DOHH2 (cell line): ENCODE measurements at regions not wholly inside any gene's neighbourhood (a gene's known extent, or its start where the extent isn't known, plus 50 kb on each side); places are given as distances from the start of the nearest gene placed in this dataset.

ENCODE experiments used
- H3F3A ChIP-seq: fragments of 200-600 bp; sonication (generic), shearing (Covaris generic); 2 replicates; pipeline ENCODE4 v1.6.0; 2016; ENCODE audit warnings: antibody characterized with exemption, mild to moderate bottlenecking; ENCODE audit not compliant: control insufficient read depth, insufficient read depth
- H3K27ac ChIP-seq: fragments of 200-600 bp; sonication (generic); 2 replicates; pipeline ENCODE4 v1.5.1; 2014; ENCODE audit warnings: low read depth, mild to moderate bottlenecking, low read length, moderate library complexity
- H3K27me3 ChIP-seq: fragments of 200-600 bp; sonication (generic); 2 replicates; pipeline ENCODE4 v1.6.1; 2014; ENCODE audit warnings: mild to moderate bottlenecking, low read length, mixed read lengths; ENCODE audit not compliant: control insufficient read depth
- H3K36me3 ChIP-seq: fragments of 200-600 bp; sonication (generic); 2 replicates; pipeline ENCODE4 v1.6.1; 2014; ENCODE audit warnings: mild to moderate bottlenecking, low read length, moderate library complexity, mixed read lengths; ENCODE audit not compliant: control insufficient read depth
- H3K4me1 ChIP-seq: fragments of 200-600 bp; sonication (generic); 2 replicates; pipeline ENCODE4 v1.6.1; 2014; ENCODE audit warnings: mild to moderate bottlenecking, low read length, mixed read lengths; ENCODE audit not compliant: control insufficient read depth
- H3K4me2 ChIP-seq: fragments of 200-600 bp; sonication (generic); 2 replicates; pipeline ENCODE4 v1.6.0; 2014; ENCODE audit warnings: mild to moderate bottlenecking, low read length, moderate library complexity
- H3K4me3 ChIP-seq: fragments of 200-600 bp; sonication (generic); 2 replicates; pipeline ENCODE4 v1.5.1; 2014; ENCODE audit warnings: mild to moderate bottlenecking, low read length, mixed read lengths
- H3K79me2 ChIP-seq: fragments of 200-600 bp; sonication (generic); 2 replicates; pipeline ENCODE4 v1.6.1; 2014; ENCODE audit warnings: mild to moderate bottlenecking, low read length, mixed read lengths; ENCODE audit not compliant: control insufficient read depth
- H3K9me2 ChIP-seq: fragments of 200-600 bp; sonication (generic); replicated peaks from 2 replicates; pipeline ENCODE4 v1.6.1; 2014; ENCODE audit warnings: mild to moderate bottlenecking, low read length, mixed read lengths; ENCODE audit not compliant: control insufficient read depth
- H3K9me3 ChIP-seq: fragments of 200-600 bp; sonication (generic); 2 replicates; pipeline ENCODE4 v1.6.1; 2014; ENCODE audit warnings: antibody characterized with exemption, low read length, mixed read lengths; ENCODE audit not compliant: control insufficient read depth, insufficient read depth
- H4K20me1 ChIP-seq: fragments of 200-600 bp; sonication (generic); 2 replicates; pipeline ENCODE4 v1.6.0; 2014; ENCODE audit warnings: low read depth, mild to moderate bottlenecking, antibody characterized with exemption, low read length, moderate library complexity; ENCODE audit not compliant: control insufficient read depth, insufficient read depth
- EZH2phosphoT487 ChIP-seq: fragments of 200-600 bp; sonication (generic); IDR thresholded peaks from 2 replicates; pipeline ENCODE4 v1.6.1; 2017; ENCODE audit warnings: borderline replicate concordance, mild to moderate bottlenecking, antibody characterized with exemption, low read length, moderate library complexity, mixed read lengths
- TF ChIP-seq, protein P1 (sequence below): fragments of 200-600 bp; sonication (generic); IDR thresholded peaks from one replicate; pipeline ENCODE4 v1.5.1; 2014; ENCODE audit warnings: antibody characterized with exemption, mild to moderate bottlenecking, low read depth, low read length; ENCODE audit not compliant: poor library complexity, severe bottlenecking

DNA sequence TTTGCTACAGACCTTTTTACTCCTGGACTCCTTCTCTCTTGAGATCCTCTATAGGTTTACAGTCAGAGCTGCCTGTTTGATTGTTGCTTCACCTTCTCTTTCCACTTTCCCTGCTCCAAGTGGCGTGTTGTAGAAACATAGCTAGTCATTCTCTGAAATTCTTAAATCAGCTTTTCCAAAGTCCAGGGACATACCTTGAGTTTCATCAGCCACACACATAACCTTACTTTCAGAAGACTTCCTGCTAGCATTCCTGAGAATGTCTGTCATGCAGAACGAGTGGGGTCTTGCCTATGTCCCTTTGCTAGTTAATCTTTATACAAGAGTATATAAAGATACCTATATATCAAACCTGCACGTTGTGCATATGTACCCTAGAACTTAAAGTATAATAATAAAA lies 230.3 kb upstream of the ZNF462 start:
- Histone ChIP-seq H3K27ac (no peak overlapping the region), H3K4me1 (no peaks in the 10 kb centered on the region), H3K36me3 (no peaks in the 10 kb centered on the region), H3K9me2 (no peaks in the 10 kb centered on the region), H3K9me3 (no peaks in the 10 kb centered on the region), H3K27me3 (no peaks in the 10 kb centered on the region), H3K4me3 (no peak overlapping the region), H4K20me1 (no peaks in the 10 kb centered on the region), H3F3A (no peaks in the 10 kb centered on the region), H3K79me2 (no peaks in the 10 kb centered on the region), H3K4me2 (no peak overlapping the region)
- TF ChIP-seq EZH2phosphoT487, result no peak
- TF ChIP-seq, protein P1, sequence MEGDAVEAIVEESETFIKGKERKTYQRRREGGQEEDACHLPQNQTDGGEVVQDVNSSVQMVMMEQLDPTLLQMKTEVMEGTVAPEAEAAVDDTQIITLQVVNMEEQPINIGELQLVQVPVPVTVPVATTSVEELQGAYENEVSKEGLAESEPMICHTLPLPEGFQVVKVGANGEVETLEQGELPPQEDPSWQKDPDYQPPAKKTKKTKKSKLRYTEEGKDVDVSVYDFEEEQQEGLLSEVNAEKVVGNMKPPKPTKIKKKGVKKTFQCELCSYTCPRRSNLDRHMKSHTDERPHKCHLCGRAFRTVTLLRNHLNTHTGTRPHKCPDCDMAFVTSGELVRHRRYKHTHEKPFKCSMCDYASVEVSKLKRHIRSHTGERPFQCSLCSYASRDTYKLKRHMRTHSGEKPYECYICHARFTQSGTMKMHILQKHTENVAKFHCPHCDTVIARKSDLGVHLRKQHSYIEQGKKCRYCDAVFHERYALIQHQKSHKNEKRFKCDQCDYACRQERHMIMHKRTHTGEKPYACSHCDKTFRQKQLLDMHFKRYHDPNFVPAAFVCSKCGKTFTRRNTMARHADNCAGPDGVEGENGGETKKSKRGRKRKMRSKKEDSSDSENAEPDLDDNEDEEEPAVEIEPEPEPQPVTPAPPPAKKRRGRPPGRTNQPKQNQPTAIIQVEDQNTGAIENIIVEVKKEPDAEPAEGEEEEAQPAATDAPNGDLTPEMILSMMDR, result no peak

DNA sequence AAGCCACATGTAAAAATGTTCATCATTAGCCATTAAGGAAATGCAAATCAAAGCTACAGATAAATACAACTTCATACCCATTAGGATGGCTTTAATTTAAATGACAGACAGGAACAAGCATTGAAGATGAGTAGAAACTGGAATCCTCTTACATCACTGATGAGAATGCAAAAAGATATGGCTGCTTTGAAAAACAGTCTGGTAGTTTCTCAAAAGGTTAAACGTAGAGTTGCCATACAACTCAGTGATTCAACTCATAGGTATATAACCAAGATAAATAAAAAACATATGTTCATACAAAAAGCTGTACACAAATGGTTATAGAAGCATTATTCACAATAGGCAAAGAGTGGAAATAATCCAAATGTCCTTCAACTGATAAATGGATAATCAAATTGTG lies 228.8 kb upstream of the ZNF462 start:
- Histone ChIP-seq H3K27me3 (no peaks in the 10 kb centered on the region), H3K36me3 (no peaks in the 10 kb centered on the region), H3K79me2 (no peaks in the 10 kb centered on the region), H3K9me3 (no peaks in the 10 kb centered on the region), H3K9me2 (no peaks in the 10 kb centered on the region), H3K4me1 (no peaks in the 10 kb centered on the region), H4K20me1 (no peaks in the 10 kb centered on the region), H3F3A (no peaks in the 10 kb centered on the region), H3K4me3 (no peak overlapping the region), H3K27ac (no peak overlapping the region), H3K4me2 (no peak overlapping the region)
- TF ChIP-seq, protein P1, result no peak
- no peak for TF ChIP-seq EZH2phosphoT487

DNA sequence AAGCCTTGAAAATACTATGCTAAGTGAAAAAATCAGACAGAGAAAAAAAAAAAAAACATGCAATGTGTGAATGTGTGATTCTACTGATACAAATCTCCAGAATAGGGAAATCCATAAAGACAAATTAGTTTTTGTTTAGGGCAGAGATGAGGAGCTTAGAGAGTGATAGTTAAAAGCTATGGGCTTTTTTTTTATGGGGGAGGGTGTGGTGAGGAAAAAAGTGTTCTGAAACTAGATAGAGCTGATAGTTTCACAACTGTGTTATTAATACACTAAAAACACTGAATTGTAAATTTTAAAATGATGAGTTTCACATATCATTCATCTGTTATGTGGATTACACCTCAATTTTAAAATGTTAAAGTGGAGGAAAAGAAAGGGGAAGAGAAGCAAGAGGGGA lies 228.3 kb upstream of the ZNF462 start:
- H3K9me3 ChIP-seq, result no peaks in the 10 kb centered on the region
- no peaks in the 10 kb centered on the region for H4K20me1 ChIP-seq
- H3K9me2 ChIP-seq, result no peaks in the 10 kb centered on the region
- no peaks in the 10 kb centered on the region for H3K27me3 ChIP-seq
- no peak overlapping the region for H3K4me2 ChIP-seq
- no peak overlapping the region for H3K4me3 ChIP-seq
- TF ChIP-seq EZH2phosphoT487, result no peak
- TF ChIP-seq, protein P1, result no peak
- no peaks in the 10 kb centered on the region for H3F3A ChIP-seq
- H3K36me3 ChIP-seq, result no peaks in the 10 kb centered on the region
- H3K4me1 ChIP-seq, result no peaks in the 10 kb centered on the region
- no peak overlapping the region for H3K27ac ChIP-seq
- H3K79me2 ChIP-seq, result no peaks in the 10 kb centered on the region

DNA sequence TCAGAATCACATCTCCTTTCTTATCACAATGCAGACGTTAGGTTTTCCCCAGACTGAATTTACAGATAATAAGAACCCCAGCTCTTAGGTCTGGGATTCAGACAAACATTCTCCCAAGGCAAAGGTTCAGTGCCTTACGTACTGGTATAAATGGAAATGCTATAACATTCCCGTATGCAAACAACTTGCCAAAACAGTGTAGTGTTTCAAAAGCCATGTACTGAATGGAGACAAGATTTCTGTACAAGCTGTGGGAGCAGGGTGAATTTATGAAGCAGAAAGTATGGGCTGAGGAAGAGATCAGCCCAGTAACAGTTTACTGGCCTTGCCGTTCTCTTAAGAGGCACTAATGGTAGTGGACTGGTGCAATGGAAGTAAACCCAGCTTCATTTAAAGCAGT lies 225.5 kb upstream of the ZNF462 start:
- Histone ChIP-seq H3K4me2 (no peak overlapping the region), H3K4me1 (no peaks in the 10 kb centered on the region), H3F3A (no peaks in the 10 kb centered on the region), H3K79me2 (no peaks in the 10 kb centered on the region), H3K4me3 (no peak overlapping the region), H3K9me3 (no peaks in the 10 kb centered on the region), H4K20me1 (no peaks in the 10 kb centered on the region), H3K36me3 (no peaks in the 10 kb centered on the region), H3K27ac (no peak overlapping the region), H3K27me3 (no peaks in the 10 kb centered on the region), H3K9me2 (no peaks in the 10 kb centered on the region)
- TF ChIP-seq, protein P1, result no peak
- no peak for TF ChIP-seq EZH2phosphoT487
